ENCODE measurements at regions not wholly inside any gene's neighbourhood (a gene's known extent, or its start where the extent isn't known, plus 50 kb on each side); places are given as distances from the start of the nearest gene placed in this dataset.

DNA sequence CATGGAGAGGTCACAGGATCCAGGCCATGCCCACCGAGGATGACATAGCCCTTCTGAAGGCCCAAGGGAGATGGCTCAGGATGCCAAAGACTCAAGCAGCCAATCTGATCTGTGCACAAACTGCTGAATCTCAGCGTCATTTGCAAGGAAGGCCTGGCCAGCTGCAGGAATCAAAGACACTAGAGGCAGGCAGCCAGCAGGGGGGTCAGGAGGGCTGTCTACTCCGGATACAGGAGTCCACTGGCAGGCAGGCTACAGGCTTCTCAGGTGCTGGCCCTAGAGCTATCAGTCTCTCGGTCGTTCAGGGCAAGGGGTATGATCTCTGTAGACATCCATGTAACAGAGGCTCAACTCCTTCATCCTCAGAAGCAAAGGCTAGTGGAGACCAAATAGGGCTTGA lies 1735.3 kb downstream of the TP53TG3F start:
- ATAC-seq (ENCODE audit: insufficient number of reproducible peaks, low FRiP score, low read depth), result no peak
- no peaks in the 10 kb centered on the region for H3K9me3 ChIP-seq

DNA sequence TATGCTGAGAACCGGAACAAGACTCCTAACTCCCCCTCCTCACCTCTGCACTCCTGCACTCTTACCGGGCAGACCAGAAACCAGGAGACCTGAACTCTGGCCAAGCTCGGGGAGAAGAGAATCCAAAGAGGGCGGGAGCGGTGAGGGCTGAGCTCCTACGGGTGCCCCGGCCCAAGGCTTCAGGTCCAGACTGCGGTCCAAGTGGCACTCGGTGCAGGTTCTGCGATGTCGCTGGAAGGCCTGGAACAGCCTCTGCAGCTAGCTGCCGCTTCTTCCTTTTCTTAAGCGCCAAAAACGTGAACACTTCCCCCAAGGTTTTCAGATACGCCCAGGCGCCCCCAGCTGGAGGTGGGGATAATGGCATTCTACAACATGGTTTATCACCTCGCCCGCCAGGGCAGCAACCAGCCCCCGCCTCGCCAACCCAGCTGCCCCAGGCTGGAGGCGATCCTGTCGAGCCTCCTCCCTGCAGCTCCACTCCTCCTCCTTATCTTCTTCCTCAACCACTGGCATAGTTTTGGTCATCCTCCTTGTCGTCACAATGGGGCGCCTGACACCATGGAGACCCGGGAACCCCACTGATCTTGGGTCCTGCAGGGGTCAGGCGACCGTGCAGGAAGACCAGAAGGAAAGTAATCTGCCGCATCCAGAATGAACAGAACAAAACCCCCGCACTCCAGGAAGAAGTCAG lies 1735.9 kb downstream of the TP53TG3F start:
- Histone ChIP-seq H3K9me3 (no peaks in the 10 kb centered on the region), H3K27me3 (replicated peaks; ENCODE audit: insufficient read depth) (no peaks in the 10 kb centered on the region)
- no peak for ATAC-seq (ENCODE audit: insufficient number of reproducible peaks, low FRiP score, low read depth)

More for the DNA sequence above, 1735.3 kb downstream of the TP53TG3F start:
- Histone ChIP-seq H3K27ac (no peak overlapping the region), H3K36me3 (no peaks in the 10 kb centered on the region), H3K4me3 (no peak overlapping the region), H3K4me1 (ENCODE audit: control insufficient read depth in 1 of 2, low read depth in 2 of 2) (no peaks in the 10 kb centered on the region), H3K27me3 (replicated peaks; ENCODE audit: insufficient read depth) (no peaks in the 10 kb centered on the region)
- TF ChIP-seq, protein P1, sequence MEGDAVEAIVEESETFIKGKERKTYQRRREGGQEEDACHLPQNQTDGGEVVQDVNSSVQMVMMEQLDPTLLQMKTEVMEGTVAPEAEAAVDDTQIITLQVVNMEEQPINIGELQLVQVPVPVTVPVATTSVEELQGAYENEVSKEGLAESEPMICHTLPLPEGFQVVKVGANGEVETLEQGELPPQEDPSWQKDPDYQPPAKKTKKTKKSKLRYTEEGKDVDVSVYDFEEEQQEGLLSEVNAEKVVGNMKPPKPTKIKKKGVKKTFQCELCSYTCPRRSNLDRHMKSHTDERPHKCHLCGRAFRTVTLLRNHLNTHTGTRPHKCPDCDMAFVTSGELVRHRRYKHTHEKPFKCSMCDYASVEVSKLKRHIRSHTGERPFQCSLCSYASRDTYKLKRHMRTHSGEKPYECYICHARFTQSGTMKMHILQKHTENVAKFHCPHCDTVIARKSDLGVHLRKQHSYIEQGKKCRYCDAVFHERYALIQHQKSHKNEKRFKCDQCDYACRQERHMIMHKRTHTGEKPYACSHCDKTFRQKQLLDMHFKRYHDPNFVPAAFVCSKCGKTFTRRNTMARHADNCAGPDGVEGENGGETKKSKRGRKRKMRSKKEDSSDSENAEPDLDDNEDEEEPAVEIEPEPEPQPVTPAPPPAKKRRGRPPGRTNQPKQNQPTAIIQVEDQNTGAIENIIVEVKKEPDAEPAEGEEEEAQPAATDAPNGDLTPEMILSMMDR (IDR thresholded peaks at IDR 0.05), result no peak
- no peak for DNase-seq (ENCODE audit: low spot score)

DNA sequence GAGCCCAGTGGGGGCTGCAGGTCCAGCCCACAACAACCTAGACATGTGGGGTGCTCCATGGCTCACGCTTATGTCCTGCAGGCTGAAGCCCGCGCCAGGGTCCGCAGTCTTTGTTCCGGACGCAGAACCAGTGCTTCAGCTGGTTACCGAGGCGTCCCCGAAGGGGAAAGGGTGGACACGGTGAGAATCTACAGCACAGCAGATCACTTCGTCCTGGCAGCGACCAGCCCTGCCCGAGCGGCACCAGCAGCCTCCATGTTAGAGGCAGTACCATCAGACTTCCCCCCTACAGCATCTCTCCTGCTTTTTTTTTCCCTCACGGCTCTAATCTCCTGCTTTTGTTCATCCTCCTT lies 1736.4 kb downstream of the TP53TG3F start:
- Histone ChIP-seq H3K4me1 (ENCODE audit: control insufficient read depth in 1 of 2, low read depth in 2 of 2) (no peaks in the 10 kb centered on the region), H3K36me3 (no peaks in the 10 kb centered on the region), H3K4me3 (no peak overlapping the region), H3K9me3 (no peaks in the 10 kb centered on the region), H3K27me3 (replicated peaks; ENCODE audit: insufficient read depth) (no peaks in the 10 kb centered on the region), H3K27ac (no peak overlapping the region)
- DNase-seq (ENCODE audit: low spot score) (no peak), ATAC-seq (ENCODE audit: insufficient number of reproducible peaks, low FRiP score, low read depth) (no peak)
- TF ChIP-seq, protein P1 (IDR thresholded peaks at IDR 0.05), result no peak

More for the DNA sequence above, 1735.9 kb downstream of the TP53TG3F start:
- H3K27ac ChIP-seq, result no peak overlapping the region
- no peak overlapping the region for H3K4me3 ChIP-seq
- H3K4me1 ChIP-seq (ENCODE audit: control insufficient read depth in 1 of 2, low read depth in 2 of 2), result no peaks in the 10 kb centered on the region
- H3K36me3 ChIP-seq, result no peaks in the 10 kb centered on the region
- no peak for DNase-seq (ENCODE audit: low spot score)
- TF ChIP-seq, protein P1 (IDR thresholded peaks at IDR 0.05), result no peak

DNA sequence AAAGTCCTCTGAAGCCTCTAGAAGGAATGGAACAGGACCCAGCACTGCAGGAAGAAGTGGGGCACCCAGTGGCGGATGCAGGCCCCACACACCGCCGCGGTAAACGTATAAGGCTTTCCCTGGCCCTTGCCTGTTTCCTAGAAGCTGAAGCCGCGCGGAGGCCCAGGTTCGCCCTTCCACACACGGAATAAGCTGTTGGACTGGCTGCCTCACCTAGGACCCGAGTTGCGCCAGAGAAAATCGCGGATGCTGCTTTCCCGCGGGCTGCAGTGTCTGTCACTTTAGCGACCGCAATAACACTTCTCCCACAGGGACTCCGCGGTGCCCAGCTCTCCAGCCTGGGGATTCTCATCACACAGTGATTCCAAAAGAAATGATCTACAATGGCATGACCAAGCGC lies 1736.9 kb downstream of the TP53TG3F start:
- ATAC-seq (ENCODE audit: insufficient number of reproducible peaks, low FRiP score, low read depth), result no peak
- H3K9me3 ChIP-seq, result no peaks in the 10 kb centered on the region
- no peak overlapping the region for H3K4me3 ChIP-seq
- TF ChIP-seq, protein P1 (IDR thresholded peaks at IDR 0.05), result no peak
- no peaks in the 10 kb centered on the region for H3K36me3 ChIP-seq
- DNase-seq (ENCODE audit: low spot score), result no peak
- H3K27me3 ChIP-seq (replicated peaks; ENCODE audit: insufficient read depth), result no peaks in the 10 kb centered on the region
- H3K27ac ChIP-seq, result no peak overlapping the region
- H3K4me1 ChIP-seq (ENCODE audit: control insufficient read depth in 1 of 2, low read depth in 2 of 2), result no peaks in the 10 kb centered on the region

DNA sequence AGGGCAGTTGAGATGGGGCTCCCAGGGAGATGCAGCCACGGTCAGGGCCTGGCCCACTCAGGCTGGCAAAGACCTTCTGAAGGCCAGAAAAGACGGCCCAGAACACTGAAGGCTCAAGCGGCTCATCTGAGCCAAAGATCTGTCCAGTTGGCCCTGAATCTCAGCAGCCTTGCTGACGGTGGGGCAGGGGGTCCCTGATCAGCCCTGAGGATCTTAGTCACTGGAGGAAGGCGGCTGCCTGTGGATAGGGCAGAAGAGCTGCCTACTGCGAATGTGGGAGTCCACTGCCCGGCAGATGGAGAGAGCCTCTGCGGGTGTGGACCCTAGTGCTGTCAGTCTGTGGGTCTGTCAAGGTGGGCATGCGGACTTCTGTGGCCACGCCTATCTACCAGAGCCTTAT lies 1738.2 kb downstream of the TP53TG3F start:
- Histone ChIP-seq H3K36me3 (no peaks in the 10 kb centered on the region), H3K9me3 (no peaks in the 10 kb centered on the region), H3K27ac (no peak overlapping the region), H3K4me3 (no peak overlapping the region), H3K27me3 (replicated peaks; ENCODE audit: insufficient read depth) (no peaks in the 10 kb centered on the region), H3K4me1 (ENCODE audit: control insufficient read depth in 1 of 2, low read depth in 2 of 2) (no peaks in the 10 kb centered on the region)
- ATAC-seq (ENCODE audit: insufficient number of reproducible peaks, low FRiP score, low read depth) (no peak), DNase-seq (ENCODE audit: low spot score) (no peak)
- TF ChIP-seq, protein P1 (IDR thresholded peaks at IDR 0.05), result no peak

Measured in thoracic aorta (tissue), 2 donors.